HepG2 (cell line): ENCODE measurements at regions not wholly inside any gene's neighbourhood (a gene's known extent, or its start where the extent isn't known, plus 50 kb on each side); places are given as distances from the start of the nearest gene placed in this dataset.

ENCODE experiments used
- ASH2L ChIP-seq: fragments of 300-600, 200-600 bp; sonication (generic); IDR thresholded peaks from 2 replicates; pipeline ENCODE4 v1.7.0; 2017; ENCODE audit warnings: low read depth, mild to moderate bottlenecking, moderate library complexity, mixed read lengths, low read length; ENCODE audit not compliant: insufficient read length
- ATF7 ChIP-seq, 2 experiments: fragments of 450-650 bp in 1 of 2; sonication (generic) in 1 of 2; formaldehyde crosslinking in 1 of 2; IDR thresholded peaks; 2 replicates each; pipeline versions ENCODE4 v1.4.0 to v1.6.1; 2016 to 2020; ENCODE audit warnings: antibody characterized with exemption in 1 of 2, mild to moderate bottlenecking in 1 of 2, missing genetic modification reagents in 1 of 2
- ELF4 ChIP-seq: sonication (generic); formaldehyde crosslinking; IDR thresholded peaks from 2 replicates; pipeline ENCODE4 v1.5.0; 2020; ENCODE audit warnings: missing genetic modification reagents, mild to moderate bottlenecking, moderate library complexity, borderline replicate concordance
- HNF4A ChIP-seq: sonication (generic); formaldehyde crosslinking; IDR thresholded peaks from 2 replicates; pipeline ENCODE4 v1.4.0; 2020; ENCODE audit warnings: missing genetic modification reagents
- SCMH1 ChIP-seq: sonication (generic); formaldehyde crosslinking; IDR thresholded peaks from 2 replicates; pipeline ENCODE4 v1.9.0; 2021; ENCODE audit warnings: missing genetic modification reagents, mild to moderate bottlenecking, borderline replicate concordance
- STAG1 ChIP-seq: sonication (generic); formaldehyde crosslinking; IDR thresholded peaks from 2 replicates; pipeline ENCODE4 v1.4.0; 2020; ENCODE audit warnings: missing genetic modification reagents
- ZNF839 ChIP-seq: sonication (generic); formaldehyde crosslinking; IDR thresholded peaks from 2 replicates; pipeline ENCODE4 v1.4.0; 2020; ENCODE audit warnings: missing genetic modification reagents, mild to moderate bottlenecking, borderline replicate concordance
- TF ChIP-seq, protein P1 (sequence below): sonication (generic); formaldehyde crosslinking; conservative IDR thresholded peaks from 2 replicates; pipeline ENCODE4 v1.4.0; 2020; ENCODE audit warnings: missing genetic modification reagents
- TF ChIP-seq, protein P2 (sequence below): IDR thresholded peaks from 2 replicates; pipeline ENCODE4 v1.6.1; 2016; ENCODE audit warnings: missing biosample characterization, missing genetic modification reagents, low read depth

DNA sequence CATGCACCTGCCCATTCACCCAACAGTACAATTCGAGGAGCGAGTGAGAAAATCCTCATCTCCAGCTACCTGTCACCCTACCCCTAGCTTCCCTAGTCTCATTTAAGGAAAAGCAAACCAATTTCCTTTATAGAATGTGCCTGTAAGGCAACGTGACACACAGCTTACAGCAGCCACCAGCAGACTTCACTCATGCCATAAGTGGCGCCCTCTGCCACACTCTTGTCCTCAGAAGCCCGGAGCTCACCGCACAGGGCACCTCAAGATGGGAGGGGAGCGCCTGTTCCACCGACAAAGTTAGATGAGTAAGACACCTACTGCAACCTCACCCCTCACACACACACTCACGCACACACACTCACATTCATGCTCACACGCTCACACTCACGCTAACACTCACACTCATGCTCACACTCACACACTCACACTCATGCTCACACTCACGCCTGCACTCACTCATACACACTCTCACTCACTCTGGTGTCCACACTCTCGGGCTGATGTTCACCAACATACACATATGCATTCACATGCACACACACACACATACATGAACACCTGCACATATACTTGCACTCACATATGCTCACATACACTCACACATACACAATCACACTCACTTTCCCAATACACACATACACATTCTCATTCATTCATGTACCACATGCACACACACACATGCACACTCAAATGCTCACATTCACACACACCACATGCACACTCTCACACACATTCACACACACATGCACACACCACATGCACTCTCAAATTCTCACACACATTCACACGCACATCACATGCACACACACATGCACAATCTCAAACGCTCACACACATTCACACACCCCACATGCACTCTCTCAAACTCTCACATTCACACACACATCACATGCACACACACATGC lies 170.7 kb downstream of the PSMG1 start (continued):
- TF ChIP-seq, protein P1, sequence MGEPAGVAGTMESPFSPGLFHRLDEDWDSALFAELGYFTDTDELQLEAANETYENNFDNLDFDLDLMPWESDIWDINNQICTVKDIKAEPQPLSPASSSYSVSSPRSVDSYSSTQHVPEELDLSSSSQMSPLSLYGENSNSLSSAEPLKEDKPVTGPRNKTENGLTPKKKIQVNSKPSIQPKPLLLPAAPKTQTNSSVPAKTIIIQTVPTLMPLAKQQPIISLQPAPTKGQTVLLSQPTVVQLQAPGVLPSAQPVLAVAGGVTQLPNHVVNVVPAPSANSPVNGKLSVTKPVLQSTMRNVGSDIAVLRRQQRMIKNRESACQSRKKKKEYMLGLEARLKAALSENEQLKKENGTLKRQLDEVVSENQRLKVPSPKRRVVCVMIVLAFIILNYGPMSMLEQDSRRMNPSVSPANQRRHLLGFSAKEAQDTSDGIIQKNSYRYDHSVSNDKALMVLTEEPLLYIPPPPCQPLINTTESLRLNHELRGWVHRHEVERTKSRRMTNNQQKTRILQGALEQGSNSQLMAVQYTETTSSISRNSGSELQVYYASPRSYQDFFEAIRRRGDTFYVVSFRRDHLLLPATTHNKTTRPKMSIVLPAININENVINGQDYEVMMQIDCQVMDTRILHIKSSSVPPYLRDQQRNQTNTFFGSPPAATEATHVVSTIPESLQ (CRISPR knock-in tag) = no peak
- TF ChIP-seq ATF7 (IDR thresholded peaks at IDR 0.05) (peak; percentile 16; the same call in 1 of the 2 replicates), ATF7 (CRISPR knock-in tag; IDR thresholded peaks at IDR 0.05) (no peak), ASH2L (peak; percentile 76), STAG1 (CRISPR knock-in tag) (peak; percentile 26; the same call in 1 of the 2 replicates), SCMH1 (no peak), HNF4A (CRISPR knock-in tag) (no peak), ZNF839 (CRISPR knock-in tag) (no peak), ELF4 (no peak)
- TF ChIP-seq, protein P2, sequence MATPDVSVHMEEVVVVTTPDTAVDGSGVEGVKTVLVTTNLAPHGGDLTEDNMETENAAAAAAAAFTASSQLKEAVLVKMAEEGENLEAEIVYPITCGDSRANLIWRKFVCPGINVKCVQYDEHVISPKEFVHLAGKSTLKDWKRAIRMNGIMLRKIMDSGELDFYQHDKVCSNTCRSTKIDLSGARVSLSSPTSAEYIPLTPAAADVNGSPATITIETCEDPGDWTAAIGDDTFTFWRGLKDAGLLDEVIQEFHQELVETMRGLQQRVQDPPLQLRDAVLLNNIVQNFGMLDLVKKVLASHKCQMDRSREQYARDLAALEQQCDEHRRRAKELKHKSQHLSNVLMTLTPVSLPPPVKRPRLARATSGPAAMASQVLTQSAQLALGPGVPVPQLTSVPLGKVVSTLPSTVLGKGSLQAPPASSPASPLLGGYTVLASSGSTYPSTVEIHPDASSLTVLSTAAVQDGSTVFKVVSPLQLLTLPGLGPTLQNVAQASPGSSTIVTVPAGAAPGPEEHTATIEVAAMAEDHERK (CRISPR knock-in tag) = no peak
- TF ChIP-seq, all 625 proteins: peak for 7
